Activated CD4-positive, alpha-beta T cell treated with anti-CD3 and anti-CD28 coated beads, Interleukin-2, amount 10 ng/mL, durations not matched to agents 7 days and 5 days (primary cell): ENCODE measurements at regions not wholly inside any gene's neighbourhood (a gene's known extent, or its start where the extent isn't known, plus 50 kb on each side); places are given as distances from the start of the nearest gene placed in this dataset.

Source experiments
- CTCF ChIA-PET: fragments of 350-600 bp; sonication (Branson Sonifier 250); formaldehyde crosslinking; loops from one replicate; lab custom pipeline; 2021; ENCODE audit warnings: antibody characterized with exemption; lab: Charles Lee
- POLR2A ChIA-PET: fragments of 350-600 bp; sonication (Branson Sonifier 250); formaldehyde crosslinking; loops from one replicate; lab custom pipeline; 2021; ENCODE audit warnings: antibody characterized with exemption; lab: Charles Lee
- DNase-seq: peaks from one replicate; pipeline ENCODE4 v3.0.0-alpha.2; 2020
- H3K27ac Mint-ChIP-seq: one replicate; pipeline ENCODE4 v1.8.0; 2021; ENCODE audit warnings: mild to moderate bottlenecking, moderate library complexity, mixed read lengths
- H3K27me3 Mint-ChIP-seq: one replicate; pipeline ENCODE4 v1.8.0; 2021; ENCODE audit warnings: mixed read lengths
- H3K36me3 Mint-ChIP-seq: one replicate; pipeline ENCODE4 v1.8.0; 2021; ENCODE audit warnings: low read depth, mixed read lengths
- H3K4me1 Mint-ChIP-seq: one replicate; pipeline ENCODE4 v1.8.0; 2021; ENCODE audit warnings: mixed read lengths
- H3K4me3 Mint-ChIP-seq: one replicate; pipeline ENCODE4 v1.8.0; 2021; ENCODE audit warnings: mild to moderate bottlenecking, moderate library complexity, mixed read lengths
- H3K9me3 Mint-ChIP-seq: one replicate; pipeline ENCODE4 v1.8.0; 2021; ENCODE audit warnings: mixed read lengths

DNA sequence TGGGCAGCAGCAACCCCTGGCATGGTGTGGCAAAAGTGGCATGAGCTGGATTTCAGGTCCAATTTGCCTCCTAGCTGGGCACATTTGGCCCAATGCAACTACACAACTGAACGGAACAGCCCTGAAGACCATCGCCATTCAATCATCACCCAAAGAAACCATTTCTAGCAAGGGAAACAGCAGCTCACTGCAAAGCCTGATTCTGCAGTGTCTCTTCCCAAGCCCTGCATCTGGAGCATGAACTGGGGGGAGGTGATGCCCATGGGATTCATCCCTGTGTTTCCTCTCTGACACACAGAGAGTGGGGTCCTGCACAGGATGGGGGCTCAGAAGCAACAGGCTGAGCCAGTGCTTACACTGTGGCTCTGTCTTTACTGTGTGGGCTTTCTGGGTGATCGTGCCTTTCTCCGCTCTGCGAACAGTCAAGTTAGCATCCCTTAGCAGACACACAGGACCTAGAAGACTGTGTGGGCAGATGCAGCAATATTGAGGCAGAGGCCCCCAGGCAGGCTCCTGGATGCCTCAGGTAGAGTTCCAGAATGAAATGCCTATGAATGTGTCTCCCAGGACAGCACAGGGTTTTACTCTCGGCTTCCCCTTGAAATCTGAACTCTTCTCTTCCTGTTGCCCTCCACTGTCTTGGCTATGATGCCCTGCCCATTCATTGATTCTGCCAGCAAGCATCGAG, 91.1 kb upstream of the ALDH1A3 start:
- H3K4me1 Mint-ChIP-seq = no peaks in the 10 kb centered on the region
- H3K27me3 Mint-ChIP-seq = peaks cover 9% of the 10 kb centered on the region
- POLR2A ChIA-PET = no interaction called here
- H3K9me3 Mint-ChIP-seq = no peaks in the 10 kb centered on the region
- peak; percentile 2 for DNase-seq
- CTCF ChIA-PET = interaction anchor here (0.8 kb wide), 1 partner anchor 25 kb away, joined by 3 read pairs; no protein-coding TSS in a partner anchor
- no peak overlapping the region for H3K4me3 Mint-ChIP-seq
- no peaks in the 10 kb centered on the region for H3K36me3 Mint-ChIP-seq
- H3K27ac Mint-ChIP-seq = no peak overlapping the region

DNA sequence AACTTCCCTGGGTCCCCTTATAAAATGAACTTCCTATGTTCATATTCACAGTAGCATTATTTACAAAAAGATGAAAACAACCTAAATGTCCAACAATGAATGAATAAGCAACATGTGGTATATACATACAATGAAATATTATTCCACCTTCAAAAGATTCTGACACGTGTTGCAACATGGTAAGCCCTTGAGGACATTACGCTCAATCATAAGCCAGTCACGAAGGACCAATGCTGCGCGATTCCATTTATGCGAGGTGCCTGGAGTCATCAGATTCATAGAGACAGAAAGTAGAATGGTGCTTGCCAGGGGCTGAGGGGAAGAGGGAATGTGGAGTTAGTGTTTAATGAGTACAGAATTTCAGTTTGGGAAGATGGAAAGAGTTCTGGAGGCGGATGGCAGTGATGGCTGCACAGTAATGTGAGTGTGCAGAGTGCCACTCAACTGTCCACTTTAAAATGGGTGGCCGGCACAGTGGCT, 88.8 kb upstream of the ALDH1A3 start:
- no peak overlapping the region for H3K4me3 Mint-ChIP-seq
- H3K27ac Mint-ChIP-seq = no peak overlapping the region
- H3K4me1 Mint-ChIP-seq = no peaks in the 10 kb centered on the region
- ChIA-PET POLR2A (no interaction called here), CTCF (no interaction called here)
- H3K36me3 Mint-ChIP-seq = no peaks in the 10 kb centered on the region
- H3K9me3 Mint-ChIP-seq = no peaks in the 10 kb centered on the region
- no peak for DNase-seq
- H3K27me3 Mint-ChIP-seq = peaks cover 14% of the 10 kb centered on the region

DNA sequence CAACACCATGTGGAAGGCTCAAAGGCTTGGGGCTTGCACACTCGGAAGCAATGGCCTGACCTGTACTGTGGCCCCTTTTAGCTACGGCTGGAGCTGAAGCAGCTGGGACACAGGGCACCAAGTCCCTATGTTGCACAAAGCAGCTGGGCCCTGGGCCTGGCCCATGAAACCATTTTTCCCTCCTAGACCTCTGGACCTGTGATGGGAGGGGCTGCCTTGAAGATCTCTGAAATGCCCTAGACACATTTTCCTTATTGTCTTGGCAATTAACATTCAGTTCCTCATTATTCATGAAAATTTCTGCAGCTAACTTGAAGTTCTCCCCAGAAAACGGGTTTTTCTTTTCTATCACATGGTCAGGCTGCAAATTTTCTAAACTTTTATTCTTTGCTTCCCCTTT, 85.6 kb upstream of the ALDH1A3 start:
- Mint-ChIP-seq H3K4me1 (no peaks in the 10 kb centered on the region), H3K27me3 (peaks cover 18% of the 10 kb centered on the region), H3K9me3 (no peaks in the 10 kb centered on the region), H3K4me3 (no peak overlapping the region), H3K36me3 (no peaks in the 10 kb centered on the region), H3K27ac (no peak overlapping the region)
- CTCF ChIA-PET = no interaction called here
- DNase-seq = no peak
- POLR2A ChIA-PET = no interaction called here

DNA sequence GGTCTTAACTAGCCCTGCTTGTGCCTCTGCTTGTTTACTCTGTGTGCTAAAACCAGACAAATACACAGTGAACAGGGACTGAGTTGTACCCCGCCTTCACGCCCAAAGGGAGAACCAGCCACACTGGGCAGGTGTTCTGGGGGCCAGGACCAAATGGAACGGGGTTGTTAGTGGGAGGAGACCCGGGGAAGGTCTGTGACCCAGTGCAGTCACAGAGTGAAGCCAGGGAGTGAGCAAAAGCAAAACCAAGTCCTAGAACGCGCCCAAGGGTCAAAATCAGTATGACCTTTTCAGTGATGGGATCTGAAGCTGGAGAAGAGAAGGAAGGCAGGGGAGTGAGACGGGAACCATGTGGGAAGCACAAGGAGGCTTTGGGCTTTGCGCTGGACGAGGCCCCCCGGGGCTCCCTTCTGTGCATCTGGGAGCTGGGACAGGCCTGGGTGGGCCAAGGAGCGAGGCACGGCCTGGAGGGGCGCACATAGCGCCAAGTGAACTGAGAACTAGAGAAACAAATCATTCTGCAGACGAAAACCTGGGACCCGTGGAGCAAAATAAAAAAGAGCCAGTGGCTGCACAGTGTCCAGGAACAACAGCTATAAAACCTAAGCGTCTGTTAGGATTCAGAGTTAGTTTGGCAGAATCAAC, 78.3 kb upstream of the ALDH1A3 start:
- Mint-ChIP-seq H3K9me3 (peaks cover 5% of the 10 kb centered on the region), H3K4me3 (no peak overlapping the region), H3K27ac (no peak overlapping the region), H3K27me3 (peaks cover 14% of the 10 kb centered on the region), H3K36me3 (no peaks in the 10 kb centered on the region), H3K4me1 (no peaks in the 10 kb centered on the region)
- POLR2A ChIA-PET = no interaction called here
- CTCF ChIA-PET = no interaction called here
- DNase-seq = no peak

DNA sequence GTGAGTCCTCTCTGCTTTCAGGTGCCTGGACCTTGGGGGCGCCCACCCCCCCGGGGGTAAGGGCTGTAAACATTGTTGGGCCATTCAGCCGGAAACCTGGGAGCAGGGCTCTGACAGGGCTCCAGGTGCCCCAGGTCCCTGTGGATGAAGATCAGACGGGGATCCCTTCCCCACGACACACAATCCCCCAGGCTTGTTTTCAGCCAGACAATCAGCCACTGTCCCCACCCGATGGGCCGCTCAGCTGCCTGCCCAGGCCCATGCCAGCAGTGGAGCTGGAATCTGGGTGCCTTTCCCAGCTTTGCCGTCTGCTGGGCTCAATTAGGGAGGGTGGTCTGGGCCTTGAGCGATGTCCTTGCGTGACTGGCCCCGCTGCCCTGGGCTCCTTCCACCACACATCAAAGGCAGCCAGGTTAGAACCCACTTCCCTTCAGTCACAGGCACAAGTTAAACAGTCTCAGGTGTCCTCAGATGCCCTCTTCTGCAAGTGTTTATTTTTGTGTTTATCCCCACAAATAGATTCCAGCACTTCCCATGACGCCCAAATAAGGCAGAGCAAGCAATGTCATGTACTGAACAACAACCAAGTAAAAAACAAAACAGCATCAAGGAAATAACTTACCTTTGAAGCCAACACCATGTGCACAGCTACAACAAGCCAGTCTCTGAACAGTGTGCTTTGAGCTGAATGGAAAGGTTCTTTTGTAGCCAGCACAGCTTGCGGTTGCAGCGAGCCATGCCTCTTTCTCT, 77.0 kb upstream of the ALDH1A3 start:
- H3K4me3 Mint-ChIP-seq = no peak overlapping the region
- CTCF ChIA-PET = no interaction called here
- peaks cover 12% of the 10 kb centered on the region for H3K27me3 Mint-ChIP-seq
- DNase-seq = no peak
- H3K27ac Mint-ChIP-seq = no peak overlapping the region
- no peaks in the 10 kb centered on the region for H3K36me3 Mint-ChIP-seq
- POLR2A ChIA-PET = no interaction called here
- no peaks in the 10 kb centered on the region for H3K4me1 Mint-ChIP-seq
- peaks cover 5% of the 10 kb centered on the region for H3K9me3 Mint-ChIP-seq

DNA sequence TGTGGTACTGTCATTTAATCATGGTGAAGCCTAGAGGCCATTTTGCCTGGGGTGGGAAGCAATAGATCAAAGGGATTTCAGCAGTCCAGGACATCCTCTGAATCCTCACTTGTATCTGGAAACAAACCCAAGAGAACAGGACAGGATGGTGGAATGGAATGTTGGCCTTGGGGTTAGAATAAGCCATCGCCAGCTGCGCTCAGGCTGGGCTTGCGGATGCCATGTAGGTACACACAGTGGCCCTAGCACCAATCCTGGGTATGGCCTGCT, 76.5 kb upstream of the ALDH1A3 start:
- Mint-ChIP-seq H3K4me1 (no peaks in the 10 kb centered on the region), H3K27me3 (peaks cover 12% of the 10 kb centered on the region), H3K4me3 (no peak overlapping the region), H3K36me3 (no peaks in the 10 kb centered on the region), H3K27ac (no peak overlapping the region), H3K9me3 (peaks cover 5% of the 10 kb centered on the region)
- CTCF ChIA-PET = no interaction called here
- POLR2A ChIA-PET = no interaction called here
- DNase-seq = no peak

DNA sequence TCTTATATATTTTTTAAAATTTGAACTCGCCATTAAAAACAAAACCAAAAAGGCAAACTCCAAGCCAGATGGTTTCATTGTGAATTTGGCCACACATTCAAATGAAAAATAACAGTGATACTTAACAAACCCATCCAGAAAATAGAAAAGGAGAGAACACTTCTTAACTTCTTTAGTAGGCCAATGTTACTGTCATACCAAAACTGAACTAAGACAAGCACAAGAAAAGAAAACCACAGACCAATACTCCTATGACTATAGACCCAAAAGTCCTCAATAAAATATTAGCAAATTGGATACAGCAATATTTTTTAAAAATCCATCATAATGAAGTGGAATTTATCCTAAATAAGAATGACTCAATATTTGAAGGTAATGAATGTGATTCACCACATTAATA, 73.5 kb upstream of the ALDH1A3 start:
- POLR2A ChIA-PET = no interaction called here
- CTCF ChIA-PET = no interaction called here
- no peak overlapping the region for H3K4me3 Mint-ChIP-seq
- no peak for DNase-seq
- H3K27me3 Mint-ChIP-seq = peaks cover 7% of the 10 kb centered on the region
- no peaks in the 10 kb centered on the region for H3K4me1 Mint-ChIP-seq
- peaks cover 12% of the 10 kb centered on the region for H3K9me3 Mint-ChIP-seq
- H3K36me3 Mint-ChIP-seq = no peaks in the 10 kb centered on the region
- no peak overlapping the region for H3K27ac Mint-ChIP-seq

DNA sequence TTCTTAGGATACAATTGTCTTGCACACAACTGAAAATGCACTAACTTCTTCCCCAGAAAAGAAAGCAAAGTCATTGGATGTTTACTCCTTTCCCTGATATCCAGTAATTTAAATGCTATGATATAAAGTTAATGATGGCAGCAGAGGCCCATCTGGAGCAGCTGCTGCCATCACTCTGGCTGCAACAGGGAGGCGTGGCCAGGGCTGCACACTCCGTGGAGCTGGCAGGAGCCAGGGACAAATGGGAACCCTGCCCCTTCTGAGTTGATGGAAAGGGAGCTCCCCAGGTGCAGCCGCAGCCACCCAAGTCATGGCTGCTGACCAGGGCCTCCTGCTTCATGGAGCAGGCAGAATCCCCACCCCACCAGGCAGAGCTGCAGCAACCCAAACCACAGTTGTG, 72.6 kb upstream of the ALDH1A3 start:
- no peak overlapping the region for H3K4me3 Mint-ChIP-seq
- POLR2A ChIA-PET = no interaction called here
- H3K27me3 Mint-ChIP-seq = peaks cover 7% of the 10 kb centered on the region
- DNase-seq = no peak
- CTCF ChIA-PET = interaction anchor here (1.1 kb wide), 1 partner anchor 24 kb away, joined by 3 read pairs; no protein-coding TSS in a partner anchor
- no peaks in the 10 kb centered on the region for H3K36me3 Mint-ChIP-seq
- H3K4me1 Mint-ChIP-seq = no peaks in the 10 kb centered on the region
- H3K27ac Mint-ChIP-seq = no peak overlapping the region
- peaks cover 12% of the 10 kb centered on the region for H3K9me3 Mint-ChIP-seq

DNA sequence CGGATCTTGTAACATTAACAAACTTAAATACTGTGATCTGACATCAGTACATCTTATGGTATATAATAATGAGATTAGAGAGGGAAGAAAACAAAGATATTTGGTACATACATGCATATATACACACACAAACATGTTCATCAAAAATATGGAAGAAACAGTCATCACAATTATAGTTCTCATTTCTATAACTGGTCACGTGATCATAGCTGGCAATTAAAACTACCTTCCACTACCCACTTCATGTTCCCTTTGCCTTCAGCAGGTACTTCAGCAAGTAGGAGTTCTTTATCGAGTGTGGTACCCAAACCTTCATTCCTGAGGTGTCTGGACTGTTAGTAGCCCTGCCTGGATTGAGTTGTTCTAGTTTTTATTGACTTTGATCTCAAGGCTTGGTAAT, 70.9 kb upstream of the ALDH1A3 start:
- CTCF ChIA-PET = no interaction called here
- no peak for DNase-seq
- no peaks in the 10 kb centered on the region for H3K36me3 Mint-ChIP-seq
- no peak overlapping the region for H3K27ac Mint-ChIP-seq
- H3K4me3 Mint-ChIP-seq = no peak overlapping the region
- H3K27me3 Mint-ChIP-seq = peaks cover 7% of the 10 kb centered on the region
- H3K9me3 Mint-ChIP-seq = peaks cover 12% of the 10 kb centered on the region
- POLR2A ChIA-PET = no interaction called here
- no peaks in the 10 kb centered on the region for H3K4me1 Mint-ChIP-seq

DNA sequence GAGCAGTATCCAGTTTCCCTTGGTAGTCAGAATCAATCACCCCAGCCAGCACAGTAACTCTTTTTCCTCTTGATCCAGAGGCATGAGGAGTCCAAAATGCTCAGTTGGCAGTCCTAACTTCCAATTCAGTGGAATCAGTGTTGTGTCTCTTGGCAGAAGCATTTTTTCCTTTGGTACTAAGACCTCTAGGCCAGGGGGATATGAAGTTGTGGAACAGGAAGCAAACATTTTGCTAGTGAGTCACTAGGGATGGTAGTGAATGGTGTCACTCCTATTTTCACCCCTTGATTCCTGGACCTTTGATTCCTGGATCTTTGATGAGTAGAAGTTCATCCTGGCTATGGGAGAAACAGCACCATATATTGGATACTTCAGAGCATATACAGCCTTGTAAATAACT, 70.5 kb upstream of the ALDH1A3 start:
- no peaks in the 10 kb centered on the region for H3K36me3 Mint-ChIP-seq
- H3K27me3 Mint-ChIP-seq = peaks cover 5% of the 10 kb centered on the region
- H3K27ac Mint-ChIP-seq = no peak overlapping the region
- no peak overlapping the region for H3K4me3 Mint-ChIP-seq
- no peaks in the 10 kb centered on the region for H3K4me1 Mint-ChIP-seq
- H3K9me3 Mint-ChIP-seq = peaks cover 12% of the 10 kb centered on the region
- DNase-seq = no peak
- POLR2A ChIA-PET = no interaction called here
- CTCF ChIA-PET = no interaction called here

DNA sequence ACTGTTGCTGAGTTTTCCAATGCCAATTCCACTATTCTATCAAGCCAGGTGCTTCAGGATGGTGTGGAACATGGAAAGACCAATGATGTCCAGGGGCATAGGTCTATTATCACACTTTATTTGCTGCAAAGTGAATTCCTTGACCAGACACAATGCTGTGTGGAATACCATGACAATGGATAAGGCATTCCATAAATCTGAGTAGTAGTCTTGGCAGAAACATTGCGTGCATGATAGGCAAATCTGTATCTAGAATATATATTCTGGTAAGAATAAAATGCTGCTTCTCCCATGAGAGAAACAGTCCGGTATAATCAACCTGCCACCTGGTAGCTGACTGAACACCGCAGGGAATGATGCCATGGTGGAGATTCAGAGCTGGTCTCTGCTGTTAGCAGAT, 70.0 kb upstream of the ALDH1A3 start:
- CTCF ChIA-PET = no interaction called here
- no peak overlapping the region for H3K4me3 Mint-ChIP-seq
- no peak for DNase-seq
- H3K27me3 Mint-ChIP-seq = peaks cover 1% of the 10 kb centered on the region
- H3K36me3 Mint-ChIP-seq = no peaks in the 10 kb centered on the region
- no peak overlapping the region for H3K27ac Mint-ChIP-seq
- peaks cover 12% of the 10 kb centered on the region for H3K9me3 Mint-ChIP-seq
- H3K4me1 Mint-ChIP-seq = no peaks in the 10 kb centered on the region
- POLR2A ChIA-PET = no interaction called here

DNA sequence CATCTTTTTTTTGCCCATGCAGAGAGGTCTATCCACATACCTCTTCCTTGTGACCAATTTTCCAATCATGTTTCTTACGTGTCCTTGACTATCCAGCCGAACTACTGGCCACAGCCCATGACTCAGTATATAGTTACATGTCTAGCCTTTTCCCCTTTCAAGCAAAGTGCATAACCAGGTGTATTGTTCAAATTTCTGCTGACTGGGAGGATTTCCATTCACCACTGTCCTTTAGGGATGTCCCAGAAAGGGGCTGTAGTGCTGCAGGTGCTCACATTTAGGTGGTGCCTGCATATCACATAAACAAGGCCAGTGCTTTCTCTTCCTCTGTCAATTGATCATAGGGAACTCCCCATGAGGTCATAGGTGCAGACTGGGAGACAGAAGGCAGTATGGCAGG, 69.4 kb upstream of the ALDH1A3 start:
- POLR2A ChIA-PET = no interaction called here
- peaks cover 12% of the 10 kb centered on the region for H3K9me3 Mint-ChIP-seq

DNA sequence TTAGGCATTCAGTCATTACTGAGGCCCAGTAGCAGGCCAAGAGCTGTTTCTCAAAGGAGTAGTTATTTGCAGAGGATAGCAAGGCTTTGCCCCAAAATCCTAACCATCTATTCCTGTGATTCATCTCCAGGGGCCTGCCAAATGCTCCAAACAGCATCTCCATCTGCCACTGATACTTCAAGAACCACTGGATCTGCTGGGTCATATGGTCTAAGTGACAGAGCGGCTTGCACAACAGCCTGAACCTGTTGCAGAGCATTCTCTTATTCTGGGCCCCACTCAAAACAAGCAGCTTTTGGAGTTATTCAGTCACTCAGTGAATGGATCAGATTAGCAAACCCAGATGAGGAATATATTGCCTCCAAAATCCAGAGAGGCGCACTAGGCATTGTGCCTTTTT, 68.8 kb upstream of the ALDH1A3 start:
- ChIA-PET POLR2A (no interaction called here), CTCF (no interaction called here)
- Mint-ChIP-seq H3K27ac (no peak overlapping the region), H3K9me3 (peaks cover 18% of the 10 kb centered on the region), H3K4me3 (no peak overlapping the region), H3K27me3 (no peaks in the 10 kb centered on the region), H3K4me1 (no peaks in the 10 kb centered on the region), H3K36me3 (no peaks in the 10 kb centered on the region)
- DNase-seq = no peak

More for the DNA sequence above, 69.4 kb upstream of the ALDH1A3 start:
- DNase-seq = no peak
- no peaks in the 10 kb centered on the region for H3K36me3 Mint-ChIP-seq
- H3K27me3 Mint-ChIP-seq = no peaks in the 10 kb centered on the region
- H3K27ac Mint-ChIP-seq = no peak overlapping the region
- H3K4me1 Mint-ChIP-seq = no peaks in the 10 kb centered on the region
- H3K4me3 Mint-ChIP-seq = no peak overlapping the region
- CTCF ChIA-PET = no interaction called here
